ENCODE measurements at regions not wholly inside any gene's neighbourhood (a gene's known extent, or its start where the extent isn't known, plus 50 kb on each side); places are given as distances from the start of the nearest gene placed in this dataset.

GRCh38 chr2:226115102-226115831, 684.4 kb downstream of the IRS1 start:
- CTCF ChIA-PET, result interaction anchor here (0.7 to 1.8 kb wide), 6 partner anchors 22 to 699 kb away, joined by 3 to 6 read pairs (median 4); no protein-coding TSS in a partner anchor
- intact Hi-C loops (cut with micrococcal nuclease; ENCODE audit: unreplicated experiment), result loop anchor here (2.0 to 5.0 kb wide), 6 partner anchors 228 to 687 kb away; no protein-coding TSS in a partner anchor
- TF ChIP-seq, protein P1, sequence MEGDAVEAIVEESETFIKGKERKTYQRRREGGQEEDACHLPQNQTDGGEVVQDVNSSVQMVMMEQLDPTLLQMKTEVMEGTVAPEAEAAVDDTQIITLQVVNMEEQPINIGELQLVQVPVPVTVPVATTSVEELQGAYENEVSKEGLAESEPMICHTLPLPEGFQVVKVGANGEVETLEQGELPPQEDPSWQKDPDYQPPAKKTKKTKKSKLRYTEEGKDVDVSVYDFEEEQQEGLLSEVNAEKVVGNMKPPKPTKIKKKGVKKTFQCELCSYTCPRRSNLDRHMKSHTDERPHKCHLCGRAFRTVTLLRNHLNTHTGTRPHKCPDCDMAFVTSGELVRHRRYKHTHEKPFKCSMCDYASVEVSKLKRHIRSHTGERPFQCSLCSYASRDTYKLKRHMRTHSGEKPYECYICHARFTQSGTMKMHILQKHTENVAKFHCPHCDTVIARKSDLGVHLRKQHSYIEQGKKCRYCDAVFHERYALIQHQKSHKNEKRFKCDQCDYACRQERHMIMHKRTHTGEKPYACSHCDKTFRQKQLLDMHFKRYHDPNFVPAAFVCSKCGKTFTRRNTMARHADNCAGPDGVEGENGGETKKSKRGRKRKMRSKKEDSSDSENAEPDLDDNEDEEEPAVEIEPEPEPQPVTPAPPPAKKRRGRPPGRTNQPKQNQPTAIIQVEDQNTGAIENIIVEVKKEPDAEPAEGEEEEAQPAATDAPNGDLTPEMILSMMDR (IDR thresholded peaks at IDR 0.05; ENCODE audit: unreplicated experiment), result no peak
- H3K4me1 Mint-ChIP-seq (ENCODE audit: low read depth, unreplicated experiment), result peaks cover 43% of the 10 kb centered on the region
- H3K27ac Mint-ChIP-seq (ENCODE audit: unreplicated experiment), result peak overlapping the region; percentile 96
- no peaks in the 10 kb centered on the region for H3K9me3 Mint-ChIP-seq (ENCODE audit: low read depth, unreplicated experiment)
- DNase-seq, result peak; percentile 44
- peaks cover 5% of the 10 kb centered on the region for H3K36me3 Mint-ChIP-seq (ENCODE audit: insufficient read depth, unreplicated experiment)
- H3K4me3 Mint-ChIP-seq (ENCODE audit: low read depth, unreplicated experiment), result peak overlapping the region; percentile 45
- no peaks in the 10 kb centered on the region for H3K27me3 Mint-ChIP-seq (ENCODE audit: unreplicated experiment)
- BruUV-seq (replicated peaks), result no TSS peak

- peak overlapping the region; percentile 96 for H3K27ac Mint-ChIP-seq (ENCODE audit: unreplicated experiment)
- no peak overlapping the region for H3K4me3 Mint-ChIP-seq (ENCODE audit: low read depth, unreplicated experiment)
- TF ChIP-seq, protein P1 (IDR thresholded peaks at IDR 0.05; ENCODE audit: unreplicated experiment), result no peak
Measured at GRCh38 chr2:226114436-226114835, 685.2 kb downstream of the IRS1 start.

GRCh38 chr2:226098861-226099745, 699.6 kb downstream of the NYAP2 start:
- Mint-ChIP-seq H3K9me3 (ENCODE audit: low read depth, unreplicated experiment) (peaks cover 3% of the 10 kb centered on the region), H3K27ac (ENCODE audit: unreplicated experiment) (no peak overlapping the region), H3K4me1 (ENCODE audit: low read depth, unreplicated experiment) (no peaks in the 10 kb centered on the region), H3K36me3 (ENCODE audit: insufficient read depth, unreplicated experiment) (no peaks in the 10 kb centered on the region), H3K27me3 (ENCODE audit: unreplicated experiment) (no peaks in the 10 kb centered on the region), H3K4me3 (ENCODE audit: low read depth, unreplicated experiment) (no peak overlapping the region)
- CTCF ChIA-PET, result no interaction called here
- TF ChIP-seq, protein P1 (IDR thresholded peaks at IDR 0.05; ENCODE audit: unreplicated experiment), result no peak
- intact Hi-C loops (cut with micrococcal nuclease; ENCODE audit: unreplicated experiment), result no loop called here
- DNase-seq, result no peak
- BruUV-seq (replicated peaks), result no TSS peak

More at GRCh38 chr2:226114436-226114835, 685.2 kb downstream of the IRS1 start:
- DNase-seq, result peak; percentile 9
- Mint-ChIP-seq H3K9me3 (ENCODE audit: low read depth, unreplicated experiment) (peaks cover 5% of the 10 kb centered on the region), H3K4me1 (ENCODE audit: low read depth, unreplicated experiment) (peaks cover 43% of the 10 kb centered on the region), H3K36me3 (ENCODE audit: insufficient read depth, unreplicated experiment) (peaks cover 5% of the 10 kb centered on the region), H3K27me3 (ENCODE audit: unreplicated experiment) (no peaks in the 10 kb centered on the region)
- intact Hi-C loops (cut with micrococcal nuclease; ENCODE audit: unreplicated experiment), result loop anchor here (2.0 kb wide), 1 partner anchor 446 kb away; no protein-coding TSS in a partner anchor
- CTCF ChIA-PET, result interaction anchor here (1.4 to 1.8 kb wide), 3 partner anchors 83 to 688 kb away, joined by 3 to 6 read pairs (median 5); no protein-coding TSS in a partner anchor
- no TSS peak for BruUV-seq (replicated peaks)

DNA sequence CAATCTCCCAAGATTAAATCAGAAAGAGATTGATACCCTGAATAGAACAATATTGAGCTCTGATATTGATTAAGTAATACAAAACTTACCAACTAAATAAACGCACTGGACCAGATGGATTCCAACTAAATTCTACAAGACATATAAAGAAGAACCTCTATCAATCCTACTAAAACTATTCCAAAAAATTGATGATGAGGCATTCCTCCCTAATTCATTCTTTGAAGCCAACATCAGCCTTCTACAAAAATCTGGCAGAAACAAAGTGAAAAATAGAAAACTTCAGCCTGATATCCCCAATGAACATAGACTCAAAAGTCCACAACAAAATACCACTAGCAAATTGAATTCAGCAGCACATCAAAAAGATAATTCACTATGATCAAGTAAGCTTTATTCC, 695.5 kb downstream of the NYAP2 start:
- no peak for DNase-seq
- BruUV-seq (replicated peaks), result no TSS peak
- Mint-ChIP-seq H3K36me3 (ENCODE audit: insufficient read depth, unreplicated experiment) (no peaks in the 10 kb centered on the region), H3K9me3 (ENCODE audit: low read depth, unreplicated experiment) (peaks cover 7% of the 10 kb centered on the region), H3K4me1 (ENCODE audit: low read depth, unreplicated experiment) (no peaks in the 10 kb centered on the region), H3K4me3 (ENCODE audit: low read depth, unreplicated experiment) (no peak overlapping the region), H3K27me3 (ENCODE audit: unreplicated experiment) (no peaks in the 10 kb centered on the region), H3K27ac (ENCODE audit: unreplicated experiment) (no peak overlapping the region)
- intact Hi-C loops (cut with micrococcal nuclease; ENCODE audit: unreplicated experiment), result no loop called here
- TF ChIP-seq, protein P1 (IDR thresholded peaks at IDR 0.05; ENCODE audit: unreplicated experiment), result no peak
- CTCF ChIA-PET, result no interaction called here

Data from Calu3 (cell line).